Body of pancreas (tissue), 4 donors: ENCODE measurements at regions not wholly inside any gene's neighbourhood (a gene's known extent, or its start where the extent isn't known, plus 50 kb on each side); places are given as distances from the start of the nearest gene placed in this dataset.

Experiments used
- ATAC-seq: fragments of 150-250 bp; one replicate; pipeline ENCODE4 v1.9.1; 2016
- DNase-seq, 4 donors: peaks; one replicate each; pipeline ENCODE4 v3.0.0-alpha.2; 2019
- H3K27ac ChIP-seq, 4 donors: fragments of 200-600 bp; sonication (generic); 1 replicate in 3 of 4; 2 replicates in 1 of 4; pipeline versions ENCODE4 v1.5.1 to v1.6.1; 2016 to 2019; ENCODE audit warnings: mild to moderate bottlenecking in 1 of 4, mixed read lengths in 1 of 4, moderate library complexity in 1 of 4
- H3K27me3 ChIP-seq, 2 donors: fragments of 200-600 bp; sonication (generic); one replicate each; pipeline ENCODE4 v1.6.0; 2016; ENCODE audit warnings: mild to moderate bottlenecking in 1 of 2
- H3K36me3 ChIP-seq, 2 donors: fragments of 200-600 bp; sonication (generic); replicated peaks in 1 of 2; 2 replicates each; pipeline ENCODE4 v1.5.1; 2016; ENCODE audit warnings: low read depth in 2 of 2; ENCODE audit not compliant: insufficient read depth in 1 of 2
- H3K4me1 ChIP-seq: fragments of 200-600 bp; sonication (generic); one replicate; pipeline ENCODE4 v1.6.0; 2016
- H3K4me3 ChIP-seq, 2 donors: fragments of 200-600 bp; sonication (generic); 1 replicate in 1 of 2; 2 replicates in 1 of 2; pipeline ENCODE4 v1.5.1; 2016 to 2019
- H3K9me3 ChIP-seq, 3 donors: fragments of 200-600 bp; sonication (generic); 1 replicate in 2 of 3; 2 replicates in 1 of 3; pipeline ENCODE4 v1.5.1; 2016
- CTCF ChIP-seq, 7 experiments: fragments of 450-650 bp in 4 of 7; fragments of 200-600 bp in 3 of 7; sonication (generic) in 3 of 7; IDR thresholded peaks; one replicate each; pipeline ENCODE4 v1.5.1; 2016 to 2019; ENCODE audit warnings: antibody characterized with exemption in 7 of 7
- POLR2A ChIP-seq, 3 donors: fragments of 450-650 bp; IDR thresholded peaks; one replicate each; pipeline ENCODE4 v1.6.1; 2016; ENCODE audit warnings: antibody characterized with exemption in 3 of 3, mild to moderate bottlenecking in 2 of 3
- WGBS, 2 donors: methylation state at CpG; one replicate each; pipeline ENCODE4 v1.1.5; 2017; 5-methylcytosine and 5-hydroxymethylcytosine counted together
- intact Hi-C: fragments of 100-400 bp; cut with DNase I; formaldehyde crosslinking; loops from one replicate; pipeline ENCODE4 v1.15.1; 2023

- H3K27me3 ChIP-seq = no peaks in the 10 kb centered on the region
- WGBS, 2 donors = 30 to 60% methylated on average over 2 of the region's 2 CpGs
- ATAC-seq (no peak), DNase-seq (no peak)
- H3K4me3 ChIP-seq = no peak overlapping the region
- peaks cover 0 to 6% (median 0%) of the 10 kb centered on the region in 3 donors for H3K9me3 ChIP-seq
- no peak for TF ChIP-seq CTCF (IDR thresholded peaks at IDR 0.05)
- no peak for TF ChIP-seq POLR2A (IDR thresholded peaks at IDR 0.05)
- no peaks in the 10 kb centered on the region for H3K36me3 ChIP-seq
- no peaks in the 10 kb centered on the region for H3K4me1 ChIP-seq
- intact Hi-C loops = no loop called here
- H3K27ac ChIP-seq = no peak overlapping the region
Measured at GRCh38 chr1:87197156-87197555, 131.5 kb upstream of the LMO4 start.

- Histone ChIP-seq H3K4me1 (no peaks in the 10 kb centered on the region), H3K27ac (no peak overlapping the region), H3K36me3 (no peaks in the 10 kb centered on the region), H3K4me3 (no peak overlapping the region), H3K27me3 (no peaks in the 10 kb centered on the region), H3K9me3 (peaks cover 0 to 6% (median 0%) of the 10 kb centered on the region in 3 donors)
- DNase-seq = no peak
- no peak for ATAC-seq
- TF ChIP-seq CTCF (IDR thresholded peaks at IDR 0.05) (no peak), POLR2A (IDR thresholded peaks at IDR 0.05) (no peak)
- intact Hi-C loops = no loop called here
- WGBS, 2 donors = 65 to 76% methylated on average over 2 of the region's 2 CpGs
Measured at GRCh38 chr1:87197641-87198040, 131.0 kb upstream of the LMO4 start.

GRCh38 chr1:87200875-87201638, 127.6 kb upstream of the LMO4 start:
- Histone ChIP-seq H3K4me3 (no peak overlapping the region), H3K27me3 (no peaks in the 10 kb centered on the region), H3K4me1 (no peaks in the 10 kb centered on the region), H3K9me3 (no peaks in the 10 kb centered on the region), H3K27ac (no peak overlapping the region), H3K36me3 (no peaks in the 10 kb centered on the region)
- intact Hi-C loops = no loop called here
- 30 to 34% methylated on average over 10 of the region's 10 CpGs for WGBS, 2 donors
- TF ChIP-seq CTCF (IDR thresholded peaks at IDR 0.05) = no peak
- no peak for DNase-seq
- no peak for ATAC-seq

GRCh38 chr1:87201768-87202167, 126.9 kb upstream of the LMO4 start:
- WGBS, 2 donors = 79 to 86% methylated on average over 9 of the region's 9 CpGs
- Histone ChIP-seq H3K27me3 (no peaks in the 10 kb centered on the region), H3K36me3 (no peaks in the 10 kb centered on the region), H3K4me3 (no peak overlapping the region), H3K9me3 (no peaks in the 10 kb centered on the region), H3K27ac (no peak overlapping the region), H3K4me1 (no peaks in the 10 kb centered on the region)
- ATAC-seq (no peak), DNase-seq (no peak)
- no peak for TF ChIP-seq CTCF (IDR thresholded peaks at IDR 0.05)
- TF ChIP-seq POLR2A (IDR thresholded peaks at IDR 0.05) = no peak
- intact Hi-C loops = no loop called here

- Histone ChIP-seq H3K9me3 (no peaks in the 10 kb centered on the region), H3K4me3 (no peak overlapping the region), H3K27ac (no peak overlapping the region), H3K4me1 (no peaks in the 10 kb centered on the region), H3K36me3 (no peaks in the 10 kb centered on the region), H3K27me3 (no peaks in the 10 kb centered on the region)
- intact Hi-C loops = no loop called here
- ATAC-seq = no peak
- 67 to 80% methylated on average over 12 of the region's 12 CpGs for WGBS, 2 donors
- no peak for DNase-seq
- TF ChIP-seq CTCF (IDR thresholded peaks at IDR 0.05) (no peak), POLR2A (IDR thresholded peaks at IDR 0.05) (no peak)
Measured at GRCh38 chr1:87202451-87202850, 126.2 kb upstream of the LMO4 start.
